Activated CD4-positive, CD25-positive, alpha-beta regulatory T cell treated with anti-CD3 and anti-CD28 coated beads, Interleukin-2, amount 50 U/mL, for 24 hours (primary cell): ENCODE measurements at regions not wholly inside any gene's neighbourhood (a gene's known extent, or its start where the extent isn't known, plus 50 kb on each side); places are given as distances from the start of the nearest gene placed in this dataset.
"Not testable (repeated sequence)": the region's sequence is repeated elsewhere in the genome, so short reads cannot be mapped to it uniquely, and the experiment has no call there.

ENCODE experiments used
- ATAC-seq, 2 donors: fragments of 150-1000 bp; cut with Tn5 transposase; one replicate each; pipeline ENCODE4 v1.10.0; 2021; ENCODE audit warnings: mild to moderate bottlenecking in 1 of 2, moderate library complexity in 1 of 2

GRCh38 chr5:166058660-166059059 lies 2232.8 kb upstream of the WWC1 start:
- no peak for ATAC-seq

- ATAC-seq, result no peak
These were observed 2229.4 kb upstream of the WWC1 start for GRCh38 chr5:166062094-166062493.

GRCh38 chr5:166062719-166063118 lies 2228.7 kb upstream of the WWC1 start:
- no peak for ATAC-seq

- no peak for ATAC-seq
These were observed 2228.2 kb upstream of the WWC1 start for GRCh38 chr5:166063261-166063660.

- ATAC-seq, result no peak
These were observed 2222.7 kb upstream of the WWC1 start for GRCh38 chr5:166068547-166069335.

- ATAC-seq, result no peak
These were observed 2217.4 kb upstream of the WWC1 start for GRCh38 chr5:166073901-166074581.

- no peak for ATAC-seq
These were observed 2216.6 kb upstream of the WWC1 start for GRCh38 chr5:166074582-166075481.

- no peak for ATAC-seq
These were observed 2208.1 kb upstream of the WWC1 start for GRCh38 chr5:166083183-166083959.

GRCh38 chr5:166086568-166086967 lies 2204.9 kb upstream of the WWC1 start:
- no peak for ATAC-seq

GRCh38 chr5:166088389-166089039 lies 2202.9 kb upstream of the WWC1 start:
- no peak for ATAC-seq

GRCh38 chr5:166091931-166092330 lies 2199.5 kb upstream of the WWC1 start:
- ATAC-seq, result no peak

GRCh38 chr5:166093312-166093711 lies 2198.1 kb upstream of the WWC1 start:
- no peak for ATAC-seq

GRCh38 chr5:166102947-166103346 lies 2188.5 kb upstream of the WWC1 start:
- no peak for ATAC-seq

GRCh38 chr5:166111021-166111420 lies 2180.4 kb upstream of the WWC1 start:
- no peak for ATAC-seq

GRCh38 chr5:166117072-166118066 lies 2174.1 kb upstream of the WWC1 start:
- ATAC-seq, result no peak

GRCh38 chr5:166119506-166119905 lies 2171.9 kb upstream of the WWC1 start:
- ATAC-seq, result no peak

GRCh38 chr5:166123717-166124116 lies 2167.7 kb upstream of the WWC1 start:
- no peak for ATAC-seq

GRCh38 chr5:166127766-166128570 lies 2163.5 kb upstream of the WWC1 start:
- no peak for ATAC-seq

- not testable (repeated sequence) for ATAC-seq
These were observed 2146.3 kb upstream of the WWC1 start for GRCh38 chr5:166145107-166145506.
